Suprapubic skin (tissue), 4 donors: ENCODE measurements at regions not wholly inside any gene's neighbourhood (a gene's known extent, or its start where the extent isn't known, plus 50 kb on each side); places are given as distances from the start of the nearest gene placed in this dataset.

ENCODE experiments used
- DNase-seq, 2 donors: peaks; one replicate each; pipeline ENCODE4 v3.0.0-alpha.2; 2019; ENCODE audit warnings: low spot score in 2 of 2
- H3K27ac ChIP-seq: fragments of 200-600 bp; sonication (generic); one replicate; pipeline ENCODE4 v1.5.1; 2019
- H3K27me3 ChIP-seq: fragments of 200-600 bp; sonication (generic); one replicate; pipeline ENCODE4 v1.5.1; 2019
- H3K36me3 ChIP-seq: fragments of 200-600 bp; sonication (generic); one replicate; pipeline ENCODE4 v1.5.1; 2019
- H3K4me1 ChIP-seq: fragments of 200-600 bp; sonication (generic); one replicate; pipeline ENCODE4 v1.5.1; 2019
- H3K4me3 ChIP-seq: fragments of 200-600 bp; sonication (generic); one replicate; pipeline ENCODE4 v1.5.1; 2019; ENCODE audit warnings: mild to moderate bottlenecking
- H3K9me3 ChIP-seq: fragments of 200-600 bp; sonication (generic); one replicate; pipeline ENCODE4 v1.5.1; 2019
- EP300 ChIP-seq: sonication (generic); formaldehyde crosslinking; IDR thresholded peaks from one replicate; pipeline ENCODE4 v1.6.1; 2017; ENCODE audit warnings: antibody characterized with exemption
- POLR2A ChIP-seq, 2 donors: fragments of 450-650 bp; IDR thresholded peaks; one replicate each; pipeline ENCODE4 v1.6.1; 2017; ENCODE audit warnings: antibody characterized with exemption in 2 of 2, mild to moderate bottlenecking in 2 of 2, moderate library complexity in 2 of 2
- POLR2AphosphoS5 ChIP-seq, 3 donors: sonication (generic); formaldehyde crosslinking; IDR thresholded peaks; one replicate each; pipeline ENCODE4 v1.6.1; 2017; ENCODE audit warnings: antibody characterized with exemption in 3 of 3
- WGBS: methylation state at CpG from one replicate; pipeline ENCODE4 v1.1.5; 2018; 5-methylcytosine and 5-hydroxymethylcytosine counted together
- TF ChIP-seq, protein P1 (sequence below), 2 donors: fragments of 200-600 bp in 1 of 2; fragments of 450-650 bp in 1 of 2; sonication (generic) in 1 of 2; IDR thresholded peaks; one replicate each; pipeline ENCODE4 v1.5.1; 2016 to 2019; ENCODE audit warnings: antibody characterized with exemption in 2 of 2, mild to moderate bottlenecking in 1 of 2, moderate library complexity in 1 of 2

DNA sequence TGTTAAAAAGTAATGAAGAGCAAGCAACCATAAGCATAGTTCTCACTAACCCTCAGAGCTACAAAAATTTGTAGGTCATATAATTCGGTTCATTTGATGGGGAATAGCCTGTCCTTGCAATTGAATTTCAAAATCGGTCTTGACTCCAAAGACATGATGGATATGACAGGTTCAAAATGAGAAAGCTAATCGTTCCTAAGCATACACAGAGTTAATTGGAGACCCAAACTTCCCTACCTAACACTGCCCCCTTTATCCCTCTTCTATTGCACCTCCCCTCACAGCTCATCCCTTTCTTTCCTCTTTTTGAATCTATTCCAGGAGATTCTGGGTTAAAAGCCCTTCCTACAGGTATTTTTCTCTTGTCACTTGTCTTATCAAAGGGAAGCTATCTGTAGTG, 390.0 kb upstream of the PTBP2 start:
- WGBS, result 92% methylated on average over 3 of the region's 3 CpGs
- H3K36me3 ChIP-seq, result no peaks in the 10 kb centered on the region
- DNase-seq, result no peak
- no peak for TF ChIP-seq POLR2AphosphoS5 (IDR thresholded peaks at IDR 0.05)
- no peak for TF ChIP-seq POLR2A (IDR thresholded peaks at IDR 0.05)
- no peak for TF ChIP-seq EP300
- TF ChIP-seq, protein P1, sequence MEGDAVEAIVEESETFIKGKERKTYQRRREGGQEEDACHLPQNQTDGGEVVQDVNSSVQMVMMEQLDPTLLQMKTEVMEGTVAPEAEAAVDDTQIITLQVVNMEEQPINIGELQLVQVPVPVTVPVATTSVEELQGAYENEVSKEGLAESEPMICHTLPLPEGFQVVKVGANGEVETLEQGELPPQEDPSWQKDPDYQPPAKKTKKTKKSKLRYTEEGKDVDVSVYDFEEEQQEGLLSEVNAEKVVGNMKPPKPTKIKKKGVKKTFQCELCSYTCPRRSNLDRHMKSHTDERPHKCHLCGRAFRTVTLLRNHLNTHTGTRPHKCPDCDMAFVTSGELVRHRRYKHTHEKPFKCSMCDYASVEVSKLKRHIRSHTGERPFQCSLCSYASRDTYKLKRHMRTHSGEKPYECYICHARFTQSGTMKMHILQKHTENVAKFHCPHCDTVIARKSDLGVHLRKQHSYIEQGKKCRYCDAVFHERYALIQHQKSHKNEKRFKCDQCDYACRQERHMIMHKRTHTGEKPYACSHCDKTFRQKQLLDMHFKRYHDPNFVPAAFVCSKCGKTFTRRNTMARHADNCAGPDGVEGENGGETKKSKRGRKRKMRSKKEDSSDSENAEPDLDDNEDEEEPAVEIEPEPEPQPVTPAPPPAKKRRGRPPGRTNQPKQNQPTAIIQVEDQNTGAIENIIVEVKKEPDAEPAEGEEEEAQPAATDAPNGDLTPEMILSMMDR (IDR thresholded peaks at IDR 0.05), result no peak
- H3K4me1 ChIP-seq, result no peaks in the 10 kb centered on the region
- H3K27ac ChIP-seq, result no peak overlapping the region
- H3K27me3 ChIP-seq, result no peaks in the 10 kb centered on the region
- H3K4me3 ChIP-seq, result no peak overlapping the region
- H3K9me3 ChIP-seq, result no peaks in the 10 kb centered on the region

DNA sequence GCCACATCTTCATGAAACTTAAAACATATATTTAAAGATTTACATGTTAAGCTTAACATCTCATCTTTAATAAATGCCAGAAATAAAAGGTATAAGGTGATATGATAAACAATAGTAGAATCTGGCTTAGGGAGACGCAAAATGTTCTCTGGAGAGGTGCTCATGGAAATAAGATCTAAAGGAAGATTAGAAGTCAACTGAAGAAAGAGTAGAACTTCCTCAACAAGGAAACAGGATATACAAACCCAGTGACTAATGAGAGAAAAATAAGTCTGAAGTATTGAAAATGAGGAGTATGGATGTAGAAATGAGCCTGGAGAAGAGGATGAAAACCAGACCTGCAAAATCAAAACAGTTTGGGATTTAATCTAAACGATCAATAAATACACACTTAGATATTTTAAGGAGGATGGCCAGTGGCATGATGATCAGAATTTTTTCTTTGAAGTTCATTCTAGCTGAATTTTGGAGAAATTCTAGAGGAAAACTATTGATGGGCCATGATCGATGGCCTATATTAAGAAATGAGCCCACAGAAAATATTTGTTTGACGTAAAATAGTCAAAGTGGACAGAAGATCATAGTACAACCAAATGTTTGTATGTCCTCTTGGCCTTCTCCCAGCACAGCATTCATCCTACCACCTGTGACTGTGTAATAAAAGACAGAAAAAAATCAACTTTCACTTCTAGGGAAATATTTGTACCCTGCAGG, 387.9 kb upstream of the PTBP2 start:
- Histone ChIP-seq H3K36me3 (no peaks in the 10 kb centered on the region), H3K4me3 (no peak overlapping the region), H3K27ac (no peak overlapping the region), H3K9me3 (no peaks in the 10 kb centered on the region), H3K4me1 (no peaks in the 10 kb centered on the region), H3K27me3 (no peaks in the 10 kb centered on the region)
- no peak for DNase-seq
- no peak for TF ChIP-seq POLR2AphosphoS5 (IDR thresholded peaks at IDR 0.05)
- TF ChIP-seq POLR2A (IDR thresholded peaks at IDR 0.05), result no peak
- TF ChIP-seq, protein P1 (IDR thresholded peaks at IDR 0.05), result no peak
- TF ChIP-seq EP300, result no peak
- WGBS, result 78% methylated on average over 4 of the region's 4 CpGs

DNA sequence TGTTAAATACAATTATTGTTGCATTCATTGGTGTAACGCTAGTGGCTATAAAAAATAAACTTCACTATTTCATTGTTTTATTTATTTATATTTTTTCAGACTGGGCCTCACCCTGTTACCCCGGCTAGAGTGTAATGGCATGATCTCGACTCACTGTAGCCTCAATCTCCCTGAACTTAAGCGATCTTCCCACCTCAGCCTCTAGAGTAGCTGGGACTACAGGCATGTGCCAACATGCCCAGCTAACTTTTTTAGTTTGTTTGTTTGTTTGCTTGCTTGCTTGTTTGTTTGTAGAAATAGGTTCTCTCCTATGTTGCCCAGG, 387.4 kb upstream of the PTBP2 start:
- no peak for DNase-seq
- Histone ChIP-seq H3K36me3 (no peaks in the 10 kb centered on the region), H3K4me3 (no peak overlapping the region), H3K27ac (no peak overlapping the region), H3K9me3 (no peaks in the 10 kb centered on the region), H3K4me1 (no peaks in the 10 kb centered on the region), H3K27me3 (no peaks in the 10 kb centered on the region)
- WGBS, result 88% methylated on average over 4 of the region's 4 CpGs
- no peak for TF ChIP-seq POLR2A (IDR thresholded peaks at IDR 0.05)
- TF ChIP-seq EP300, result no peak
- TF ChIP-seq, protein P1 (IDR thresholded peaks at IDR 0.05), result no peak
- TF ChIP-seq POLR2AphosphoS5 (IDR thresholded peaks at IDR 0.05), result no peak

DNA sequence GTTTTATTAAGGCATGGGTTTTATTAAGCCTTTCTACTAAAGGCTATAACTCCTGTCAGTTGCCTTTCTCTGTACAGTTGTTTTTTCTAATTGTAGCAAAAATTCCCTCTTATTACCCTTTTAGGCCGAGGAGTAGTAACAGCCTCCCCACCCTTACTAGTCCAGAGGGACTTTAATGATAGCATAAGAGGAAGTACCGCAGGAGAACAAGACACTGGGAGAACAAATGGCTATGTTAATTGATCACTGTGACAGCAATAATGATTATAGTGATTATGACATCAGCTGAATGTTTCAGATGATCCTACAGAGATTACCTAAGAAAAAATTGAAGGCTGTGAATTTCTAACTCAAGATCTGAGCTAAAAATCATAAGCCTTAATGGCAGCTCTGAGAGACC, 383.0 kb upstream of the PTBP2 start:
- DNase-seq, result no peak
- H3K27ac ChIP-seq, result no peak overlapping the region
- H3K9me3 ChIP-seq, result no peaks in the 10 kb centered on the region
- no peaks in the 10 kb centered on the region for H3K27me3 ChIP-seq
- TF ChIP-seq POLR2A (IDR thresholded peaks at IDR 0.05), result no peak
- TF ChIP-seq POLR2AphosphoS5 (IDR thresholded peaks at IDR 0.05), result no peak
- TF ChIP-seq, protein P1 (IDR thresholded peaks at IDR 0.05), result no peak
- no peak for TF ChIP-seq EP300
- H3K4me3 ChIP-seq, result no peak overlapping the region
- no peaks in the 10 kb centered on the region for H3K36me3 ChIP-seq
- no peaks in the 10 kb centered on the region for H3K4me1 ChIP-seq
- 89% methylated on average over 2 of the region's 2 CpGs for WGBS

DNA sequence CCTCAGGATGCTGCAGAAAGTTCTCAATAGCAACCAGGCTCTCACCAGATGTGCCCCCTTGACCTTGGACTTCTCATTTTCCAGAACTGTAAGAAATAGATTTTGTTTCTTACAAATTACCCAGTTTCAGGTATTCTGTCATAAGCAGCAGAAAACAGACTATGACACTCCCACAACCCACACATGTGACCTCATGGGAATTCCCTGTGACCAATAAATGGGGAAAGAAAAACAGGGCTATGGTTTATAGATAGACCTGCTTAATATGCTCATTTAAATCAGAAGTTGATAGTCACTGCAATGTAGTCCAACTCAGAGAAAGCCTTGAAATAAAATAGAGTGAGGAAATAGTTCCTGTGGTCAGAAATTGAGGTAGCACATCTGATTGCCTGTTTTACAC, 380.9 kb upstream of the PTBP2 start:
- H3K4me3 ChIP-seq, result no peak overlapping the region
- no peaks in the 10 kb centered on the region for H3K36me3 ChIP-seq
- no peaks in the 10 kb centered on the region for H3K4me1 ChIP-seq
- no peaks in the 10 kb centered on the region for H3K9me3 ChIP-seq
- H3K27ac ChIP-seq, result no peak overlapping the region
- H3K27me3 ChIP-seq, result no peaks in the 10 kb centered on the region
- TF ChIP-seq POLR2A (IDR thresholded peaks at IDR 0.05), result no peak
- TF ChIP-seq POLR2AphosphoS5 (IDR thresholded peaks at IDR 0.05), result no peak
- TF ChIP-seq EP300, result no peak
- TF ChIP-seq, protein P1 (IDR thresholded peaks at IDR 0.05), result no peak
- no peak for DNase-seq
